ENCODE measurements at regions not wholly inside any gene's neighbourhood (a gene's known extent, or its start where the extent isn't known, plus 50 kb on each side); places are given as distances from the start of the nearest gene placed in this dataset.

DNA sequence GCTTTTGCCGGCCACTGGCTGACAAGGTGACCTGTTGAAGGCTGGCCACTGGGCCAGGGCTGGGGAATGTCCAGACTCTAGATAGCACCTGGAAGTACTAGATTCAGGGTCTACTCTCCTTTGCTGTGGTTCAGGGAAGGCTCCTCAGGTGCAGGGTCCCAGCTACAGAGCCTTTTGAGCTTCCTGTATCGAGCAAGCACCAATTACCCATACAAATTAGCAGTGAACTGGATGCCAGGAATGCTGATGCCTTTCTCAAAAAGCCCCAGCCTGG, 213.4 kb downstream of the CYP26B1 start:
- no peaks in the 10 kb centered on the region for H3K36me3 Mint-ChIP-seq (ENCODE audit: unreplicated experiment)
- H3K27ac Mint-ChIP-seq (ENCODE audit: unreplicated experiment) = no peak overlapping the region
- peaks cover 7% of the 10 kb centered on the region for H3K27me3 Mint-ChIP-seq (ENCODE audit: unreplicated experiment)
- no peaks in the 10 kb centered on the region for H3K9me3 Mint-ChIP-seq (ENCODE audit: unreplicated experiment)
- no peak overlapping the region for H3K4me3 Mint-ChIP-seq (ENCODE audit: unreplicated experiment)
- TF ChIP-seq CTCF (IDR thresholded peaks at IDR 0.05) = no peak
- peaks cover 13% of the 10 kb centered on the region for H3K4me1 Mint-ChIP-seq (ENCODE audit: unreplicated experiment)
- no peak for DNase-seq (ENCODE audit: extremely low spot score, unreplicated experiment)

DNA sequence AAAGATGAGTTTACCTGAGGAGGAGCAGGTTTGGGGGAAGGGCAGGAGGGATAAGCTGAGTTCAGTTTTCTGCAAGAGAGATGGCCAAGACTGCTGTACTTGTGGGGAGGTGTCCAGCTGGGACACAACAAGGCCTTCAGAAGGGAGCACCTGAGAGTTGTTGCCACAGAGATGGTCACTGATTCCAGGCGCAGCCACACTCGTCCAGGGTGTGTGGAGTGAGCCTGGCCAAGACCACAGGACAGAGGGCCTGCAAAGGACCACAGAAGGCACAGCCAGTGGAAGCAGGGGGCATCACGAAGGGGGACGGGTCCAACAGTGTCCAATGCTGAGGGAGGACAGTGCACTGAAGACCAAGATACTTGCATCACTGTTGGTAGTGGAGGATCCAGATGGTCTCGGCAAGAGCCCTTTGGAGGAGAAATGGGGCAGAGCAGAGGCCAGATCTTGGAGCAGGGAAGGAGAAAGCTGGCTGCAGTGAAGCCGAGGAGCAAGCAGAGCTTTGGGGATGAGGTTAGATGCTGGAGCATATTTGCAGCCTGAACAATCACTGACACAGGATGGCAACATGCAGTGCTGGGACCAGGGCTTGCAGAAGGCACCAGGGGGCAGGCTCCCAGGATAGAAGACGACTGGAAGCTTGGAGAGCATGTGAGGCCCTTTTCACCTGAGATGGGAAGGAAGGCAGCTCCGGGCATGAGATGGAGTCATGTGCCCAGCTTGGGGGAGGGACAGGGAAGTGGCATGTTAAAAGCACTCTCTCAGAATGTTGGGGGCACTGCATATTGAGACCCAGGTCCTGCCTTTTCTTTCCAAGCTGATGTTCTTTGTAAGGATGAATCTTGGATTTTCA, 214.0 kb downstream of the CYP26B1 start:
- peaks cover 7% of the 10 kb centered on the region for H3K27me3 Mint-ChIP-seq (ENCODE audit: unreplicated experiment)
- H3K27ac Mint-ChIP-seq (ENCODE audit: unreplicated experiment) = no peak overlapping the region
- TF ChIP-seq CTCF (IDR thresholded peaks at IDR 0.05) = peak; percentile 38
- DNase-seq (ENCODE audit: extremely low spot score, unreplicated experiment) = no peak
- H3K9me3 Mint-ChIP-seq (ENCODE audit: unreplicated experiment) = no peaks in the 10 kb centered on the region
- peaks cover 8% of the 10 kb centered on the region for H3K4me1 Mint-ChIP-seq (ENCODE audit: unreplicated experiment)
- H3K36me3 Mint-ChIP-seq (ENCODE audit: unreplicated experiment) = no peaks in the 10 kb centered on the region
- H3K4me3 Mint-ChIP-seq (ENCODE audit: unreplicated experiment) = no peak overlapping the region

DNA sequence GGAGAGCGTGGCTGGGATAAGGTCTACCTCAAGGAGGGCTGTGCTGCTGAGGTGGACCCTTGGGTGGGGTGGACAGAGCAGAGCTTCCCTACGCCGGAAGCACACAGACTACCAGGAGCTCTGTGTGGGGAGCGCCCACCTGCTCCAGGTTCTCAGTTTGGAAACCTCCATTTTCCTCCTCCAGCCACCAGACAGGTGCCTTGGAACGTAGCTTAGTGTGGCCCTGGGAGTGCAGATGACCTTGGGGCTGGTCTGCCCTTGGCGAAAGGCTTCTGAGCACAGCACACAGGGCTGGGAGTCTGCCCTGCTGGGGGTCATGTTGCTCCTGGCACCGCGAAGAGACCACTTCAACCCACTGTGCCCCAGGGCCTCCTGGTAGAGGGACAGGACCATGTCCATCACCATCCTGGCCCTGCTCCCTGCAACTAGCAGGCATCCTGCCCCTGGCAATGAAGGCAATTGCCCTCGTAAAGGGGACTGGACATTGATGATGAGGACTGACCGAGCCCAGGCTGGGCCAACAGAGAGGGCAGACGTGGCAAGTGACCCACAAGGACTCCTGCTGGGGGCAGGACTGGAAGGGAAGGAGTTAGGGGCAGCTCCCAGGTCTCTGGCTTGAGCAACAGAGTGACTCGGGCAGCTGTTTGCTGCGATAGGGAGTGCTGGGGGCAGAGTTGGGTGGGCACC, 214.7 kb downstream of the CYP26B1 start:
- Mint-ChIP-seq H3K4me1 (ENCODE audit: unreplicated experiment) (peaks cover 7% of the 10 kb centered on the region), H3K36me3 (ENCODE audit: unreplicated experiment) (no peaks in the 10 kb centered on the region), H3K27ac (ENCODE audit: unreplicated experiment) (no peak overlapping the region), H3K4me3 (ENCODE audit: unreplicated experiment) (no peak overlapping the region), H3K27me3 (ENCODE audit: unreplicated experiment) (peaks cover 7% of the 10 kb centered on the region), H3K9me3 (ENCODE audit: unreplicated experiment) (no peaks in the 10 kb centered on the region)
- TF ChIP-seq CTCF (IDR thresholded peaks at IDR 0.05) = no peak
- DNase-seq (ENCODE audit: extremely low spot score, unreplicated experiment) = peak; percentile 82

GRCh38 chr2:71932037-71932779, 215.5 kb downstream of the CYP26B1 start:
- peak; percentile 77 for DNase-seq (ENCODE audit: extremely low spot score, unreplicated experiment)
- Mint-ChIP-seq H3K4me1 (ENCODE audit: unreplicated experiment) (peaks cover 7% of the 10 kb centered on the region), H3K4me3 (ENCODE audit: unreplicated experiment) (no peak overlapping the region)

More at GRCh38 chr2:71932037-71932779, 215.5 kb downstream of the CYP26B1 start:
- Mint-ChIP-seq H3K9me3 (ENCODE audit: unreplicated experiment) (no peaks in the 10 kb centered on the region), H3K36me3 (ENCODE audit: unreplicated experiment) (no peaks in the 10 kb centered on the region), H3K27ac (ENCODE audit: unreplicated experiment) (no peak overlapping the region), H3K27me3 (ENCODE audit: unreplicated experiment) (peaks cover 7% of the 10 kb centered on the region)
- no peak for TF ChIP-seq CTCF (IDR thresholded peaks at IDR 0.05)

Data from osteocyte (in vitro differentiated cells).